ENCODE measurements at regions not wholly inside any gene's neighbourhood (a gene's known extent, or its start where the extent isn't known, plus 50 kb on each side); places are given as distances from the start of the nearest gene placed in this dataset.

DNA sequence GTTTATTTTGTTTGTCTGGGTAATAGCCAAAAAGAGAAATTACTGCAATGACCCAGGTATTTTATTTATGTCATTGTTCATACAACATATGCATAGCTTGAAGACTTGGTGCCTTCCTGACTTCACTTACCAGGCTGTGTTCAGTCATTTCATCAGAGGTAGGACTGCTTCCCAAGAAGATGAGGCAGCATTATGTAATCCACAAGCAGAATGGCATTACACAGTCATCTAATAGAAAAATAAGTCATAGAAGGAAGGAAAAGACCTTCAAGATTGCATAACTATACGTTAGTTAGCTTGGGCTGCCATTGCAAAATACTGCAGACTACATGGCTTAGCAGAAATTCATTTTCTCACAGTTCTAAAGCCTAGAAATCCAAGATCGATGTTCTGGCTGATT is 167.5 kb downstream of the NMUR2 start:
- ChIA-PET CTCF (no interaction called here), POLR2A (no interaction called here)
- Histone ChIP-seq H3K4me3 (ENCODE audit: low read depth, low read length) (no peak overlapping the region), H3K9me3 (ENCODE audit: control insufficient read depth, insufficient read depth, low read depth, low read length) (no peaks in the 10 kb centered on the region), H3K36me3 (ENCODE audit: control insufficient read depth in 2 of 2, insufficient read depth in 1 of 2, low read length in 2 of 2) (no peaks in the 10 kb centered on the region), H3K27ac (ENCODE audit: extremely low read depth, low read depth, low read length) (no peak overlapping the region), H3K4me1 (ENCODE audit: control insufficient read depth, insufficient read depth, low read length) (no peaks in the 10 kb centered on the region)
- TF ChIP-seq ZNF777 (tag by site-specific recombination; IDR thresholded peaks at IDR 0.05; ENCODE audit: borderline replicate concordance) = no peak
- no peak for TF ChIP-seq ZNF350 (tag by site-specific recombination; IDR thresholded peaks at IDR 0.05)
- TF ChIP-seq ZNF416 (tag by site-specific recombination; IDR thresholded peaks at IDR 0.05) = no peak
- TF ChIP-seq ZNF132 (tag by site-specific recombination; IDR thresholded peaks at IDR 0.05; ENCODE audit: borderline replicate concordance) = no peak
- no peak for TF ChIP-seq ZNF157 (tag by site-specific recombination; IDR thresholded peaks at IDR 0.05)
- TF ChIP-seq ZNF24 (tag by site-specific recombination; IDR thresholded peaks at IDR 0.05) = no peak
- no peak for TF ChIP-seq ZNF311 (tag by site-specific recombination; IDR thresholded peaks at IDR 0.05; ENCODE audit: borderline replicate concordance)
- TF ChIP-seq, protein P1, sequence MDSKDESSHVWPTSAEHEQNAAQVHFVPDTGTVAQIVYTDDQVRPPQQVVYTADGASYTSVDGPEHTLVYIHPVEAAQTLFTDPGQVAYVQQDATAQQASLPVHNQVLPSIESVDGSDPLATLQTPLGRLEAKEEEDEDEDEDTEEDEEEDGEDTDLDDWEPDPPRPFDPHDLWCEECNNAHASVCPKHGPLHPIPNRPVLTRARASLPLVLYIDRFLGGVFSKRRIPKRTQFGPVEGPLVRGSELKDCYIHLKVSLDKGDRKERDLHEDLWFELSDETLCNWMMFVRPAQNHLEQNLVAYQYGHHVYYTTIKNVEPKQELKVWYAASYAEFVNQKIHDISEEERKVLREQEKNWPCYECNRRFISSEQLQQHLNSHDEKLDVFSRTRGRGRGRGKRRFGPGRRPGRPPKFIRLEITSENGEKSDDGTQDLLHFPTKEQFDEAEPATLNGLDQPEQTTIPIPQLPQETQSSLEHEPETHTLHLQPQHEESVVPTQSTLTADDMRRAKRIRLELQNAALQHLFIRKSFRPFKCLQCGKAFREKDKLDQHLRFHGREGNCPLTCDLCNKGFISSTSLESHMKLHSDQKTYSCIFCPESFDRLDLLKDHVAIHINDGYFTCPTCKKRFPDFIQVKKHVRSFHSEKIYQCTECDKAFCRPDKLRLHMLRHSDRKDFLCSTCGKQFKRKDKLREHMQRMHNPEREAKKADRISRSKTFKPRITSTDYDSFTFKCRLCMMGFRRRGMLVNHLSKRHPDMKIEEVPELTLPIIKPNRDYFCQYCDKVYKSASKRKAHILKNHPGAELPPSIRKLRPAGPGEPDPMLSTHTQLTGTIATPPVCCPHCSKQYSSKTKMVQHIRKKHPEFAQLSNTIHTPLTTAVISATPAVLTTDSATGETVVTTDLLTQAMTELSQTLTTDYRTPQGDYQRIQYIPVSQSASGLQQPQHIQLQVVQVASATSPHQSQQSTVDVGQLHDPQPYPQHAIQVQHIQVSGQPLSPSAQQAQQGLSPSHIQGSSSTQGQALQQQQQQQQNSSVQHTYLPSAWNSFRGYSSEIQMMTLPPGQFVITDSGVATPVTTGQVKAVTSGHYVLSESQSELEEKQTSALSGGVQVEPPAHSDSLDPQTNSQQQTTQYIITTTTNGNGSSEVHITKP (tag by site-specific recombination; IDR thresholded peaks at IDR 0.05) = no peak

DNA sequence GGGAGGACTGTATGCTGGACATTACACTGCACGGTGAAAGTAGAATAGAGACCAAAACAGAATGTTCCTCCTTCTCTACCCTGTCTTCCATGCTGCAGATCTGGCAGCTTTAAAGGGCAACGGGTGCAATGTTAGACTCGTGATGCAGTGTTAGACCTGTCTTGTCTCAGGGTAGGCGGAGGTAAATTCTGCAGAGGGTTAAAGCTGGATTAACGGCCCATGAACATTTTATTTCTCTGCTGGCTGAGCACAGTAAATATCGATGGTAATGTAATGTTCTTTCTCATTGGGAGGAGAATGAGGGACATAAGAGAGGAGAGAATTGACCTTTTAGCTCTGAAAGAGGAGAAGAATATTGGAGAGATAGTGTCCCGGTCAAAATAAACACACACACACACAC is 178.9 kb downstream of the NMUR2 start:
- Histone ChIP-seq H3K36me3 (ENCODE audit: control insufficient read depth in 2 of 2, insufficient read depth in 1 of 2, low read length in 2 of 2) (no peaks in the 10 kb centered on the region), H3K27ac (ENCODE audit: extremely low read depth, low read depth, low read length) (no peak overlapping the region), H3K4me1 (ENCODE audit: control insufficient read depth, insufficient read depth, low read length) (no peaks in the 10 kb centered on the region), H3K4me3 (ENCODE audit: low read depth, low read length) (no peak overlapping the region), H3K9me3 (ENCODE audit: control insufficient read depth, insufficient read depth, low read depth, low read length) (no peaks in the 10 kb centered on the region)
- POLR2A ChIA-PET = no interaction called here
- CTCF ChIA-PET = interaction anchor here (0.6 kb wide), 1 partner anchor 336 kb away, joined by 3 read pairs; no protein-coding TSS in a partner anchor
- TF ChIP-seq, protein P2, sequence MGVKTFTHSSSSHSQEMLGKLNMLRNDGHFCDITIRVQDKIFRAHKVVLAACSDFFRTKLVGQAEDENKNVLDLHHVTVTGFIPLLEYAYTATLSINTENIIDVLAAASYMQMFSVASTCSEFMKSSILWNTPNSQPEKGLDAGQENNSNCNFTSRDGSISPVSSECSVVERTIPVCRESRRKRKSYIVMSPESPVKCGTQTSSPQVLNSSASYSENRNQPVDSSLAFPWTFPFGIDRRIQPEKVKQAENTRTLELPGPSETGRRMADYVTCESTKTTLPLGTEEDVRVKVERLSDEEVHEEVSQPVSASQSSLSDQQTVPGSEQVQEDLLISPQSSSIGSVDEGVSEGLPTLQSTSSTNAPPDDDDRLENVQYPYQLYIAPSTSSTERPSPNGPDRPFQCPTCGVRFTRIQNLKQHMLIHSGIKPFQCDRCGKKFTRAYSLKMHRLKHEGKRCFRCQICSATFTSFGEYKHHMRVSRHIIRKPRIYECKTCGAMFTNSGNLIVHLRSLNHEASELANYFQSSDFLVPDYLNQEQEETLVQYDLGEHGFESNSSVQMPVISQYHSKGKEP (tag by site-specific recombination; IDR thresholded peaks at IDR 0.05) = no peak
- TF ChIP-seq ZNF529 (tag by site-specific recombination; IDR thresholded peaks at IDR 0.05; ENCODE audit: insufficient replicate concordance) (no peak), ZNF530 (tag by site-specific recombination; IDR thresholded peaks at IDR 0.05; ENCODE audit: low read depth) (no peak), SCRT1 (tag by site-specific recombination; IDR thresholded peaks at IDR 0.05; ENCODE audit: borderline replicate concordance) (no peak), ZNF24 (tag by site-specific recombination; IDR thresholded peaks at IDR 0.05) (no peak), RBAK (tag by site-specific recombination; IDR thresholded peaks at IDR 0.05) (no peak), ZNF19 (tag by site-specific recombination; IDR thresholded peaks at IDR 0.05; ENCODE audit: low read depth) (no peak), ZNF202 (tag by site-specific recombination; IDR thresholded peaks at IDR 0.05; ENCODE audit: borderline replicate concordance) (no peak)
- TF ChIP-seq, protein P3, sequence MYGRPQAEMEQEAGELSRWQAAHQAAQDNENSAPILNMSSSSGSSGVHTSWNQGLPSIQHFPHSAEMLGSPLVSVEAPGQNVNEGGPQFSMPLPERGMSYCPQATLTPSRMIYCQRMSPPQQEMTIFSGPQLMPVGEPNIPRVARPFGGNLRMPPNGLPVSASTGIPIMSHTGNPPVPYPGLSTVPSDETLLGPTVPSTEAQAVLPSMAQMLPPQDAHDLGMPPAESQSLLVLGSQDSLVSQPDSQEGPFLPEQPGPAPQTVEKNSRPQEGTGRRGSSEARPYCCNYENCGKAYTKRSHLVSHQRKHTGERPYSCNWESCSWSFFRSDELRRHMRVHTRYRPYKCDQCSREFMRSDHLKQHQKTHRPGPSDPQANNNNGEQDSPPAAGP (tag by site-specific recombination; IDR thresholded peaks at IDR 0.05) = no peak
